ENCODE measurements at regions not wholly inside any gene's neighbourhood (a gene's known extent, or its start where the extent isn't known, plus 50 kb on each side); places are given as distances from the start of the nearest gene placed in this dataset.

DNA sequence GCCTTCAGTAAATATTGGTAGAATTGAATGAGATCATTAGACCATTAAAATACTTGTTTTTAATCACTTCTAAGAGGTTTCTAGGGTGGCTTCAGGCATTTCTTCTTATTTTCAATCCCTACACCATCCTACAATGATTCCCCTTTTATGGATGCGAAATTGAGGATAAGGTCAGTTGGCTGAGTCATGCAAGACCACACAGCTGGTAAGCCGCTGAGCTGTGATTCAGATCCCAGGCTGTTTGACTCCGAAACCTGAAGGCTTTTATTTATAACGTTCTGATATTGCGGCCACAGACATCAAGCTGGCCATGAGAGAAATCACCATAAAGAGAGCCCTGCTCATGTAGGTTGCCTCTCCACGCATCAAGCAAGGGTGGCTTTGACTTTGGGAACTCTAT is 133.4 kb downstream of the VAPA start:
- TF ChIP-seq CEBPB (IDR thresholded peaks at IDR 0.05; ENCODE audit: low read depth, low read length) (peak; percentile 24; the same call in 1 of the 2 replicates), SMC3 (IDR thresholded peaks at IDR 0.05; ENCODE audit: low read depth, low read length) (no peak), RAD21 (IDR thresholded peaks at IDR 0.05; ENCODE audit: low read length) (no peak), BHLHE40 (IDR thresholded peaks at IDR 0.05; ENCODE audit: low read depth, low read length) (0 out of 2 replicates have a peak, but pooled peaks have one; percentile 12), POLR2A (IDR thresholded peaks at IDR 0.05; ENCODE audit: low read depth, low read length) (no peak), RFX5 (IDR thresholded peaks at IDR 0.05; ENCODE audit: low read depth, low read length) (no peak), FOS (IDR thresholded peaks at IDR 0.05; ENCODE audit: low read depth, low read length) (peak; percentile 88), MAFK (IDR thresholded peaks at IDR 0.05; ENCODE audit: low read depth, low read length) (0 out of 2 replicates have a peak, but pooled peaks have one; percentile 22), RCOR1 (IDR thresholded peaks at IDR 0.05; ENCODE audit: insufficient replicate concordance, low read length) (peak; percentile 77)
- TF ChIP-seq, protein P1, sequence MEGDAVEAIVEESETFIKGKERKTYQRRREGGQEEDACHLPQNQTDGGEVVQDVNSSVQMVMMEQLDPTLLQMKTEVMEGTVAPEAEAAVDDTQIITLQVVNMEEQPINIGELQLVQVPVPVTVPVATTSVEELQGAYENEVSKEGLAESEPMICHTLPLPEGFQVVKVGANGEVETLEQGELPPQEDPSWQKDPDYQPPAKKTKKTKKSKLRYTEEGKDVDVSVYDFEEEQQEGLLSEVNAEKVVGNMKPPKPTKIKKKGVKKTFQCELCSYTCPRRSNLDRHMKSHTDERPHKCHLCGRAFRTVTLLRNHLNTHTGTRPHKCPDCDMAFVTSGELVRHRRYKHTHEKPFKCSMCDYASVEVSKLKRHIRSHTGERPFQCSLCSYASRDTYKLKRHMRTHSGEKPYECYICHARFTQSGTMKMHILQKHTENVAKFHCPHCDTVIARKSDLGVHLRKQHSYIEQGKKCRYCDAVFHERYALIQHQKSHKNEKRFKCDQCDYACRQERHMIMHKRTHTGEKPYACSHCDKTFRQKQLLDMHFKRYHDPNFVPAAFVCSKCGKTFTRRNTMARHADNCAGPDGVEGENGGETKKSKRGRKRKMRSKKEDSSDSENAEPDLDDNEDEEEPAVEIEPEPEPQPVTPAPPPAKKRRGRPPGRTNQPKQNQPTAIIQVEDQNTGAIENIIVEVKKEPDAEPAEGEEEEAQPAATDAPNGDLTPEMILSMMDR (conservative IDR thresholded peaks at IDR 0.05; ENCODE audit: low read depth, low read length) = no peak
- TF ChIP-seq, protein P2, sequence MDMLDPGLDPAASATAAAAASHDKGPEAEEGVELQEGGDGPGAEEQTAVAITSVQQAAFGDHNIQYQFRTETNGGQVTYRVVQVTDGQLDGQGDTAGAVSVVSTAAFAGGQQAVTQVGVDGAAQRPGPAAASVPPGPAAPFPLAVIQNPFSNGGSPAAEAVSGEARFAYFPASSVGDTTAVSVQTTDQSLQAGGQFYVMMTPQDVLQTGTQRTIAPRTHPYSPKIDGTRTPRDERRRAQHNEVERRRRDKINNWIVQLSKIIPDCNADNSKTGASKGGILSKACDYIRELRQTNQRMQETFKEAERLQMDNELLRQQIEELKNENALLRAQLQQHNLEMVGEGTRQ (IDR thresholded peaks at IDR 0.05; ENCODE audit: low read depth, low read length) = no peak
- TF ChIP-seq, protein P3, sequence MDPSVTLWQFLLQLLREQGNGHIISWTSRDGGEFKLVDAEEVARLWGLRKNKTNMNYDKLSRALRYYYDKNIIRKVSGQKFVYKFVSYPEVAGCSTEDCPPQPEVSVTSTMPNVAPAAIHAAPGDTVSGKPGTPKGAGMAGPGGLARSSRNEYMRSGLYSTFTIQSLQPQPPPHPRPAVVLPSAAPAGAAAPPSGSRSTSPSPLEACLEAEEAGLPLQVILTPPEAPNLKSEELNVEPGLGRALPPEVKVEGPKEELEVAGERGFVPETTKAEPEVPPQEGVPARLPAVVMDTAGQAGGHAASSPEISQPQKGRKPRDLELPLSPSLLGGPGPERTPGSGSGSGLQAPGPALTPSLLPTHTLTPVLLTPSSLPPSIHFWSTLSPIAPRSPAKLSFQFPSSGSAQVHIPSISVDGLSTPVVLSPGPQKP (IDR thresholded peaks at IDR 0.05; ENCODE audit: borderline replicate concordance, low read depth, low read length) = no peak

Data from IMR-90 (cell line).